GM20000 (cell line): ENCODE measurements at regions not wholly inside any gene's neighbourhood (a gene's known extent, or its start where the extent isn't known, plus 50 kb on each side); places are given as distances from the start of the nearest gene placed in this dataset.

Source experiments
- DNase-seq: peaks from one replicate; pipeline ENCODE4 v3.0.0; 2012; ENCODE audit warnings: low spot score
- TF ChIP-seq, protein P1 (sequence below): IDR thresholded peaks from 2 replicates; pipeline ENCODE4 v1.5.1; 2012; ENCODE audit warnings: mild to moderate bottlenecking, control low read depth; ENCODE audit errors: extremely low read depth, missing control alignments

DNA sequence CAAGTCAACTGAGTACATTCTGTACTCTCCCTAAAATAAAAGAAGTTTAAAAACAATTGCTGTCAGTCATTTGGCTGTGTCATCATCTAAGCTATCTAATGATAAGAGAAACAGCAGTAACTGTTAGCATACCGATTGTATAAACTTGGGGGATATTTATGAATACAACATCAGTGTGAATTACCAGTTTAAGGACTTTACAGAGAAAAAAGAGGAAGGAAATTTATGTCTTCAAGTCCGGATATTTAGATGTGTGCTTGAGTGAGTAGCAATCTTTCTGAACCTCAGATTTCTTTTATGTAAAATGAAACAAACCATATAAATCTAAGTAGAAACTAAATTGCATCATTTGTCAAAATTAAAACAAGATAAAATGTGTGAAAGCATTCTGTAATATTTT, 1557.0 kb downstream of the MRPL39 start:
- DNase-seq, result no peak
- TF ChIP-seq, protein P1, sequence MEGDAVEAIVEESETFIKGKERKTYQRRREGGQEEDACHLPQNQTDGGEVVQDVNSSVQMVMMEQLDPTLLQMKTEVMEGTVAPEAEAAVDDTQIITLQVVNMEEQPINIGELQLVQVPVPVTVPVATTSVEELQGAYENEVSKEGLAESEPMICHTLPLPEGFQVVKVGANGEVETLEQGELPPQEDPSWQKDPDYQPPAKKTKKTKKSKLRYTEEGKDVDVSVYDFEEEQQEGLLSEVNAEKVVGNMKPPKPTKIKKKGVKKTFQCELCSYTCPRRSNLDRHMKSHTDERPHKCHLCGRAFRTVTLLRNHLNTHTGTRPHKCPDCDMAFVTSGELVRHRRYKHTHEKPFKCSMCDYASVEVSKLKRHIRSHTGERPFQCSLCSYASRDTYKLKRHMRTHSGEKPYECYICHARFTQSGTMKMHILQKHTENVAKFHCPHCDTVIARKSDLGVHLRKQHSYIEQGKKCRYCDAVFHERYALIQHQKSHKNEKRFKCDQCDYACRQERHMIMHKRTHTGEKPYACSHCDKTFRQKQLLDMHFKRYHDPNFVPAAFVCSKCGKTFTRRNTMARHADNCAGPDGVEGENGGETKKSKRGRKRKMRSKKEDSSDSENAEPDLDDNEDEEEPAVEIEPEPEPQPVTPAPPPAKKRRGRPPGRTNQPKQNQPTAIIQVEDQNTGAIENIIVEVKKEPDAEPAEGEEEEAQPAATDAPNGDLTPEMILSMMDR, result no peak

DNA sequence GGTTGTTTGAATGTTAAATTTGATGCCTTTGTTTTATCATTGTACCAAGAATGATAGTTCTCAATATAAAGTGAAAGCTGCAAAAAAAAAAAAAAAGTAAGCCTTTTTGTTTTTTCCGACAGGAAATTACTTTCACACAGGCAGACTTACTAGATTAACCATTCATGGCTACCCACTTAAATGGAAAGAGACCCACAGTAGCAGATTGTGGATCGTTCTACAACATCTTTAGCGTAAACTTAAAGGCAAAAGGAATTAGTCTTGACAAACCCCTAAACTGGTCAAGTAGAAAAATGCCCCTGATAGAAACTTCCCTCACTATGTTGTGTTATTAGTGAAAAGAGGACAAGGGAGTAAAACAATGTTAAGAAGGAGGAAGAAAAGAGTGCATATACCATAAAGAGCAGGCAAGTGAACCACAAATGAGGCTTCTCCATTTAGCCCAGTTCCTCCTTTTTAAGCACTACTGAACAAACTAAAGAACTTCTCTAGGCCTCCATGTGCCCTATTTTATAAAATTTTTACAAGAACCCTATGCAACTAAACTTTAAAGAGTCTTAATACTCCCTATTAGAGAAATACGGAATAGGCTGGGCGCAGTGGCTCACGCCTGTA, 1560.3 kb downstream of the MRPL39 start:
- TF ChIP-seq, protein P1, result no peak
- no peak for DNase-seq

DNA sequence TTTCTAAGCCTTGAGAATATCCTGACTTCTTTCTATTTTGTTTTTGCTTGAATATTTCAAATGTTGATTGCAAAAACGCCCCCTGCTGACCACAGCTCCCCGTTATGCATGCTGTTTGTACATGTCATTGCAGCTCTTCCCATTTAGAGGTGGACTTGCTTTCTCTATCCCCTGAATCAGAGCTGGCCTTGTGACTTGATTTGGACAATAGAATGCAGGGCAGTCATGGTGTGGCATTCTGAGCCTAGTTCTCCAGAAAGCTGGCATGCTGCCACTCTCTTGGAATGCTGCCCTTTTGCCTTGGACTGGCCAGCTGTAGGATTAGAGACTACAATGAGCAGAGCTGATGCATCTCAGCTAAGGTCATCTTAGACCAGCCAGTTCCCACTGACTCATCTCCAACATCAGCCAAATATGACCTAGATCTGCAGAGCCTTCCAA, 1561.5 kb downstream of the MRPL39 start:
- no peak for DNase-seq
- TF ChIP-seq, protein P1, result peak; percentile 42

DNA sequence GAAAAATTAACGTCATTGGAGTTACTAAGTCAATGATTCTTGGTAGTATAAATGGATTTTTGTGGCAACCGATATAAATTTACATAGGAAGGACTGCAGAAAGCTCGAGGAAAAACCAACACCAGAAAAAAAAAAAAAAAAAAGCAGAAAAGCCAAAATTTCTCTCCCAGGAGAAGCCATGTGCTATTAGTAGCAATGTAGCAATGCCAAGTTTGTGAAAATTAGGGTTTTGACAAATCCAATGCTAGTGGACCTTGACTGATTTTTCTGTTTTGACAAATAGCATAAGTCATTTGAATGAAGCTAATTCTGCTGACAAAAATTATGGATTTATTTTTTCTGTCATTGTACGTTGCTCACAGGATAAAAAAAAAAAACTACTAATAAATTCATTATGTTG, 1561.9 kb downstream of the MRPL39 start:
- TF ChIP-seq, protein P1, result no peak
- DNase-seq, result no peak

DNA sequence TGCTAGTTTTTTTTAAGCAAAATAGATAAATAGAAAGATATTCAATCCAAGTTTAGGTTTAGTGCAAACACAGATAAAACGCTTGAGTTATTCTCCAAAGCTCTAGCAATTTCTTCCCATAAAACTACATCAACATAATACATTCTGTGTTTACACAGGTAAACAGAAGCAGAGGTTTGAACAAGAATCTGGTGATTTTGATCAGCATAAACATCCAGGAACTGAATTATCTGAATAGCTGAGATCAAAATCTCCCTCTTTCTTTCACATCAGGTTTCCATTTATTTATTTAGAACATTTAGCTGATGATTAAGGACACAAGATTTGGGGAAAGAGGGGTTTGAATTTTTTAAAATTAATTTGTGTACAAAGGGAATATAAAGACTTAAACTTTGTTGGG, 1564.6 kb downstream of the MRPL39 start:
- TF ChIP-seq, protein P1, result no peak
- DNase-seq, result no peak

DNA sequence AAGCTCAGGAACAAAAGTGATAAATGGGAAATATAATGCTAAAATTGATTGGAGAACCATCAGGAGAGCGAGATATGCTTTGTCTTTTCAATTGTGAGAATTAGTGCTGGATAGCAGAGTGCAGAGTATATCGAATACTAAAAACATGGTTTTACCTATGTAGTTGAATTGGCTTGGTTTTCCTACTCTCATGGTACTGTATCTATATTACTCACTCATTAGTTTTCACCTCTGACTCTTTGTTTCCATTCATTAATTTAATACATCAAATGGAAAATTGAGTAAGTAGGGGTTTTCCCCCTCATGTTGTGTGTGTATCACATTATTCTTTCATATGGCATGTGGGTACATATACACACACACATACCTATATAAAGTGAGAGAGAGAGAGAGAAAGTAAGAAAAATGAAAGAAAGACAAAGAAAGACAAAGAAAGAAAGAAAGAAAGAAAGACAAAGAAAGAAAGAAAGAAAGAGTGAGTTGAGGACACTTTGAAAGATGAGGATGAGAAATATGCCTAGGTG, 1574.5 kb downstream of the MRPL39 start:
- TF ChIP-seq, protein P1, result no peak
- no peak for DNase-seq

DNA sequence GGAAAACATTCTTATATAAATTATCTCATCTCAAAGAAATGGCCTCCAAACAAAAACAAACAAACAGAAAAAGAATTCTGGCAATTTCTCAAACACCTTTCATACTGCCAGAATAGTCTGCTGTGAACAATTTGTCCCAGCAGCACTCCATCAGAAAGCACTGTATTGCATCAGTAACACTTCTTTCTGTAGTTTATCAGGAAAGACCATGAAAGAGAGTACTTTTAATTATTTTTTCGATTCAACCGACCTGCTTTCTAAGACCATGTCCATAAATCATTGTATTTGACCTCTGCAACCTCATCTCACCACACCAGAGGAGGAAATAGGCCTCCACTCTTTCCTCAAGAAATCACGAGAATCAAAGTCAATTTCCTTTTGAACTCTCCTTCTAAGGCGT, 1579.9 kb downstream of the MRPL39 start:
- DNase-seq, result no peak
- TF ChIP-seq, protein P1, result no peak
